SK-N-SH (cell line): ENCODE measurements at regions not wholly inside any gene's neighbourhood (a gene's known extent, or its start where the extent isn't known, plus 50 kb on each side); places are given as distances from the start of the nearest gene placed in this dataset.

Experiments used
- CTCF ChIP-seq: fragments of 200-600 bp; sonication (generic); IDR thresholded peaks from 2 replicates; pipeline ENCODE4 v1.6.1; 2017; ENCODE audit warnings: antibody characterized with exemption, mild to moderate bottlenecking, moderate library complexity
- GABPA ChIP-seq: IDR thresholded peaks from 2 replicates; pipeline ENCODE4 v1.4.0; 2012; ENCODE audit warnings: low read depth, mild to moderate bottlenecking
- IRF3 ChIP-seq: fragments of 150-350 bp; IDR thresholded peaks from 2 replicates; pipeline ENCODE4 v1.6.1; 2016; ENCODE audit warnings: mild to moderate bottlenecking, low read depth, low read length
- JUND ChIP-seq: IDR thresholded peaks from 2 replicates; pipeline ENCODE4 v1.4.0; 2012
- MAX ChIP-seq: IDR thresholded peaks from 2 replicates; pipeline ENCODE4 v1.4.0; 2012; ENCODE audit warnings: low read depth
- MXI1 ChIP-seq: IDR thresholded peaks from 2 replicates; pipeline ENCODE4 v1.6.1; 2012; ENCODE audit warnings: mild to moderate bottlenecking, low read depth, low read length, improper control_type of control experiment
- NRF1 ChIP-seq: IDR thresholded peaks from 2 replicates; pipeline ENCODE4 v1.6.1; 2012; ENCODE audit warnings: low read depth, mild to moderate bottlenecking, low read length
- POLR2AphosphoS5 ChIP-seq: IDR thresholded peaks from 2 replicates; pipeline ENCODE4 v1.6.1; 2012; ENCODE audit warnings: low read depth, low read length
- REST ChIP-seq: IDR thresholded peaks from 2 replicates; pipeline ENCODE4 v1.6.1; 2012; ENCODE audit warnings: mild to moderate bottlenecking, low read depth, low read length, moderate library complexity
- RFX5 ChIP-seq: IDR thresholded peaks from 2 replicates; pipeline ENCODE4 v1.6.1; 2012; ENCODE audit warnings: mild to moderate bottlenecking, improper control_type of control experiment, low read length

- no peak for TF ChIP-seq IRF3
- no peak for TF ChIP-seq REST
- TF ChIP-seq RFX5, result no peak
- no peak for TF ChIP-seq CTCF
- TF ChIP-seq JUND, result peak; percentile 73
- no peak for TF ChIP-seq GABPA
- TF ChIP-seq POLR2AphosphoS5, result peak; percentile 32; the same call in 1 of the 2 replicates
- TF ChIP-seq MXI1, result no peak
- no peak for TF ChIP-seq NRF1
- no peak for TF ChIP-seq MAX
Observed at GRCh38 chr22:26887456-26887855, 230.1 kb downstream of the MIAT start.
